HG03066 (cell line): ENCODE measurements at regions not wholly inside any gene's neighbourhood (a gene's known extent, or its start where the extent isn't known, plus 50 kb on each side); places are given as distances from the start of the nearest gene placed in this dataset.

ENCODE experiments used
- ATAC-seq: cut with Tn5 transposase; IDR thresholded peaks from one replicate; pipeline ENCODE4 v1.9.1; 2021; ENCODE audit warnings: low read depth; ENCODE audit not compliant: unreplicated experiment

DNA sequence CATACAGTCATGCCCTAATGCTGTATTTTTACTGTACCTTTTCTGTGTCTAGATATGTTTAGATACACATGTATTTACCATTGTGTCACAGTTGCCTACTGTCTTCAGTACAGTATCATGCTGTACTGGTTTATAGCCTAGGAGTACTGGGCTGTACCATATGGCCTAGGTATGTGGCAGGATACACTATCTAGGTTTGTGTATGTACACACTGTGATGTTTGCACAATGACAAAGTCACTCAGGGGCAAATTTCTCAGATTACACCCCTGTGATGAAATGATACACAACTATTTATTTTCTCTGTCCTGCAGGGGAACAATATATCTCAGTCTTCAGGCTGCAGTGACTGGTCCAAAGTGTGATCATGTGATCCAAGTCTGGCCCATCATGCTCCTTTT, 1076.1 kb downstream of the VRK1 start:
- ATAC-seq: no peak

DNA sequence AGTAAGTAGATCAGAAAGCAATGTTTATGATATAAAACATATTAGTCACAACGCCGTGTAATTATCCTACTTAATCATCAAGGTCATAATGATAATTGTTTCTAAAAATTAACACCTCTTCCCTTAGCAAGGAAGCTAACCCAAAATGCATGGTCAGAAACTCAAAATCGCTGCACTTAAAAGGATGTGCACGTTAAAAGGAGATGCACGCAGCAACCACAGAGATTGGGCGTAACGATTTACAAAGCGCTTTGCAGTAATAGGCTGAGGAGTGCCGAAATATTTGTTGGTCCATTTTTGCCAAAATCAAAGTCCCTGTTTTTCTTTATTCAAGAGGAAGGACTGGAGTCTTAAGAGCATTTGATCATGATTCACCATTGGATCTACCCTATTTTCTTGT, 1077.2 kb downstream of the VRK1 start:
- no peak for ATAC-seq

DNA sequence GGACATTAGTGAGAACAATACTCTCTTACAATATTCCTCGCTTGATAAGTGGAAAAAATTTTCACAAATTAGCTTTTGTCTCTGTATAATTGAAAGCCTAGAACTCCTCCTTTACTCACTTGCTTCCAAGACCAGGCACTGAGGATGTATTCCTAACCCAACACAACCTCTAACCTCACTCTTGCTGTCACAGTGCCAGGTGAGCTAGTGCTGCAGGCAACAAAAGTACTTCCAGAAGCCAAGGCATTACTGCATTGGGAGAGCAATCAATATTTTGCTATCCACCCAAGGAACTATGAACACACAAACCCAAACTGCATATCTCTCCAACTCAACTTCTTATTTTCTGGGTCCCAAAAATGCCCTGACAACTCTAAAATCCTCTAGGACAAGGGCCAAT, 1081.0 kb downstream of the VRK1 start:
- no peak for ATAC-seq

DNA sequence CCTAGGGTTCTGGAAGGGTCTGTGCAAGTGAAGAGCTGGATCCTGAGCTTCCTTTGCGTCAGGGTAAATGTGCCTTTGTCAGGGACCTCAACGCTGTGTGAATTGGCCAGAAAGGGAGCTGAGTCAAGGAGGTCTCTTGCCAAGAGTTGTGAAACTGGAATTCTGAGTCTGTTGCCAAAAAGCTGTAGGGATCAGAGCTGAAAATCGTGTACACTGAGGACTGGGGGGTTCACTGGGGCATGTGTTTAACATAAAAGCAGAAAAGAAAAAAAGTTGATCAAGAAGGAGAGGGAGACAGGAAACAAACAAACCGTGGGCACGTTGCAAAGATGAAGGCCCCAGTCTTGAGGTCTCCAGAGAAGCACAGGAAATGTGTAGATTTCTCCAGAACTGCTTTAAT, 1081.5 kb downstream of the VRK1 start:
- ATAC-seq: no peak

DNA sequence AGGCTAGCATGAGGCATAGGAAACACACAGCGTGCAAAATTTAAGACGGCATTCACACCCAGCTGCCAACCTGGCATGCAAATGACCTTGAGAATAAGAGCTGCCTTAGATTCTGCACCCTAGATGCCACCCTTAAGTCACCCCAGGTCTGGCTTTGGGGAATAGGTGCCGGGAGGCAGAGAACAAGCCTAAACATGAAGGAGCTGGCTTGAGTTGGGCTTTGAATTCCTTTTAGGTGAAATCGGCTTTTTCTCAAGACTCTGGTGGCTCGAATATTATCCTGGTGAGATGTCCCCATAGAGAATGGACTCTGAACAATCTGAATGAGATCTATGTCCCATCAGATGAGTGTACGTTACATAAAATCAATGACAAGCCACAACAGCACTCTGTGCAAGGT, 1090.5 kb downstream of the VRK1 start:
- no peak for ATAC-seq

DNA sequence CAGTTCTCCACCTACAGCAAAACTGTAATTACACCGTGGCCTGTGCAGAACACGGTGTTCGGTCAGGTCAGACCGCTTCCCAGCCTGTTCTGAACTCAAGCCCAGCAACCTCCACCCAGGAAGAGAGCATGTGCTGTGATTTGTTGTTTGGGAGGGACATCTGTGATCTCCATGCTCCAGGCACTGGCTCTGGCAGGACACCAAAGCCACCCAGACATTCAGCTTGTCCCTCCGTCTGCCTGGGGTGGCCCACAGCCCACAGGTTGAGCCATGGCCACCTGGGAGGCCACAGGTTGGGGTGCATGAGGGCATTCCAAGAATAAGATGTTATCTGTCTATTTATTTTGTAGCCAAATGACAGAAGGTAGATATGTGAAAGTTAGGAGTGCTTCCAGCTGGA, 1091.1 kb downstream of the VRK1 start:
- no peak for ATAC-seq

DNA sequence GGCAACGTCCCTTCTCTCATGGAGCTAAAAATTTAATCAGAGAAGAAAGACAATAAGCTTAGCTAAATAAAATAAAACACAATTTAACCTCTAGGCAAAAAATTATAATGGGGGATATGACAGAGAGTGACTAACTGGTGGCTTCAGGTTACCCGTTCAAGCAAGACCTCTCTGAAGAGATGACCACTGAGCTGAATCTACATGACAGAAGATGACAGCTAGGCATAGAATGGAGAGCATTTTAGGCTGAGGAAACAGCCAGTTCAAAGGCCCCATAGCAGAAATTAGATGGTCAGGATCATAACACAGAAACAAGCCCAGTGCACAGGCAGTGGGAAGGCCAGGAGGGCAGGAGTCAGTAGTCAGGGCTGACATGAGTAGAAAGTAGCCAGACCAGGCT, 1094.3 kb downstream of the VRK1 start:
- no peak for ATAC-seq

DNA sequence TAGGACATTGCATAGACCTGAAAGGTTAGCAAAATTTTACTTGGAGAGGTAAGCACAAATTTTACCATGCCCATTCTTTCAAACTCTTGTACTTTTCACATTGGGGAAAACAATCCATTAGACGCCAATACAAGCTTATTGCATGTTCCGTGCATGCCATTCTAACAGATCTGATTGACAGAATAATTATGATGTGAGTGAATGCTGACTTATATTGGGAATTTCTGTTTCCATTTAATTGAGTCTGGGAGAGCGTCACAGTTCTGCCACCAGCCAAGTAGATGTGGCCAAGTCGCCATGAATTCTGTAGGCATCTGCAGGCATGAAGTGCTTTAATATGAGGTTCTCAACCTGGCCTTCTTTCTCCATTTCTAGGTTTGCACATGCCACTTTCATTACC, 1097.4 kb downstream of the VRK1 start:
- ATAC-seq: no peak

DNA sequence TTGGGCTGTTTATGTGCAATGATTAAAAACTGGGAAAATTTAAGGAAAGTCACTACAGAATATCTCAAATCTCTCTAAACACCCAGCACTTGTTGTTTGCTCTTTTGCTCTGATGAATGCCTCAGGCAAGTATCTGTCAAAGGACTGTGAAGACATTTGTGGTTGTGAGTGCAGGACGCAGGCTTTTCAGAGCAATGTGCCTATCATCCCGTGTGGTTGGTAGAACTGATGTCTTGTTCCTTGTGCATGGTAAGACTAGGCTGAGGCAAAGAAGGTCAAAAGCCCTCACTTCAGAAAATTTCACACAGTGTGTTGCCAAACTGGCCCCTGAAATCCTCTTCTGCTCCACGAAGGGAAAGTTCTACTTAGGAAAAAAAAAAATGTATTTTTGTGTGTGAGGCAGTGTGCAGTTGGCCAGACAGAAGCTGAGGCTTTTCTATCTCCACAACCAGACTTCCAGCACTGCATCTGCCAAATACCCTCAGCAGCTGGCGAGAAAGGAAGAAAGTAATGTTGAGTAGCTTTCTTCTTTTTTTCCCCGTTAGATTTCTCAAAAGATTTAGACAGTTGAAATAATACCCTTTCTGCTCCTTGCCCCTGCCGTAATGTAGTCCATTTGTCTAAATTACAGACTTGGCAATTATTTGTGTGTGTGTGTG, 1103.1 kb downstream of the VRK1 start:
- no peak for ATAC-seq

DNA sequence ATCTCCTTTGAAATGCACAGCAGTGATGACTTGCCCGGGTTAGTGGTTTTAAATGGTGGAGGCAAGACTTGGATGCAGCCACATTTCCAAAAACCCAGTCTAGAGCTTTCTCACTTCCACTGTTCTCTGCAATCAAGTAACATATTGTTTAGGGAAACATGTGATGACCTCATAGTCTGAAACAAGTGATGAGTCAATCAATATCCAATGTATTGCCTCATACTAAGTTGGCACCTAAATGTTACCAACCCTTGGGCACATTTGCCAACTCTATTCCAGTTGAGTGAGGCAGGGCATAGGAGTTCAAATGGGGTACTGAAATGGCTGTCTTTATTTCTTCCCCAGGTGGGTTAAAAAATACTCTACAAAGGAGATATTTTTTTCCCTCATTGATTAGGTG, 1105.4 kb downstream of the VRK1 start:
- ATAC-seq: no peak

DNA sequence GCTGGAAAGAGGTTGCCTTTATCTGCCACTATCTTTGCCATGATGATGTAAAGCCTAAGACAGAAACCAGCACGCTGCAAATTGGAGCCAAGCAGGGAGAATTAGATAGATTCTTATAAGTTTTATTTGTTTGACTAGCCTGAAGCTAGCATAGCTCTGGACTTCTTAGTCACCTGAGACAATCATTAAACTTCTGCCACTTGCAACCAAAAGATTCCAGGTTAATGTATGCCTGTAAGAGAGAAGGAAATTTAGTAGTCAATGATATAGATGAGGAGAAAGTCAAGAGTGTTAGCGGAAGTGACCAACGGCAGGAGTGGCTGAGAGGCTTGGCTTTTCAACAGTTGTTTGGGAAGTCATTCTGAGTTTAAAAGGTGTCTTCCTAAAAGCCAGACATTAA, 1106.6 kb downstream of the VRK1 start:
- ATAC-seq: no peak

DNA sequence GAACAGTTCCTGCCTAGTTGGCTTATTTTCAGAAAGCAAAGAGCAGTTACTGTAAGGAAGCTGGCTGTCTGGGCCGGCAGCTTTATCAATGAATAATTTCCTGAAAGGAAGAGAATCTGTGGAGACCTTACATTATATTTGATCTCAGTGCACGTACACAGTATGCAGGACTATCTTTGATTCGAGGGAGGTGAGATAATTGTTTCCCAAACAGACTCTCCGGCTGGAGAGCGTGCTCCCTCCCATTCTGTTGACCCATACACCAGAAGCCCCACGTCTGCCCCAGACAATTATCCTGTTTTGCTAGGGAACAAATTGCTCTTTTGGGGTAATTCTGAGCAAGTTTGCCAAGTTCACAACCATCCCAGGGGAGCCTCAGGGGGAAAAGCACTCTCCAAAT, 1115.0 kb downstream of the VRK1 start:
- ATAC-seq: no peak

DNA sequence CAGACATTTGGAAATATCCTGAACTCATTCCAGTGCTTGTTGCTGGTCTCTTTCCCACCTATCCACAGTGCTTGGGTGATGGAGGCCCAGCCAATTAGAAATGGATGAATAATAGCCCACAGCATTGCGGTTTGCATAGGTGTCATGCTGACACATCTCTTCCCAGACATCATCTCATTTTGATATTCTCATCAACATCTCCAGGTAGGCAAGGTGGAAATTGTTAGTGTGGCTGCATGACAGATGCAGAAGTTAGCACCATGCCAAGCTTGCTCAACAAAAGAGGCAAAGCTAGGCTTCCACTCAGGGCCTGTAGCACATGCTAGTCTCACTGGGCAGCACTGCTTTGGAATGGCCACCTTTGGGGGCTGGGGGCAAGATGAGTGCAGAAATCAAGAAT, 1118.9 kb downstream of the VRK1 start:
- ATAC-seq: no peak

DNA sequence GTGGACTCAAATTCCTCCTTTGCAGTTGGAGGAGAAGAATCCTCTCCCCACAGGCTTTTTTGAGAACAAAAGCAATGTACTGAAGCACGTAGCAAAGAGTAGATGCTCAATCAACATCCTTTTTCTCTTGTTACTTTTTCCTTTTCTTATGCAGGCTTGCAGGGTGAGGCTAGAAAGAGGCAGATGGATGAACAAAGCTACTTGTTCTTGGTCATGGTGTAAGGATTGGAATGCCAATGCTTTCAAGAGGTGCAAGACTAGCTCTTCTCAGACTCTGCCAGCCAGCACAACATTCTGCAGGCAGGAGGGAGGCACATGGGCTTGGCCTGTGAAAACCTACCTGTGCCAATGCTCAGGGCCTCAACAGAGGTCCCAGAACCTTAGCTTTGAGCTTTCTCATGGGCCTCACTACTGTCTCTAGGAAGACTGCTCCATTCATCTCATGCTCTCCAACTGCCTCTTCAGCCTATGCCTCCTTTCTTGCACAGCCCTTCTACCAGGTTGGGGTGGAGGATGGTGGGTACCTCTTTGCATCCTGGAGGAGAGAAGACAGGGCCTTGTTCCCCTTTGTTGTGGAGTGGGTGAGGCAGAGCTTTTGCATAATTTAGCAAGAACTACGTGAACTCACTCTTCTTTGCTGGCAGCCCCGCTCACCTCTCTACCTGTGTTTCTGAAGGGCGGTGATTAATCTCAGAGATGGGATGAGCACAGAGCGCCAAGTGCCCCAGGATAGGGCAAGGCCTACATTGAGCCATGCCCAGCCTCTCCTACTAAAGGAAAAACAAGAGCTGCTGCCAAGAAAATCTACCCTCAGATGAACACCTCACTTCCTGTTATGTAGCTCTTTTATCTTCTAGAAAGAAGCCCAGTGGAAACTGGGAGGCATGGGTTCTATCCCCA, 1119.7 kb downstream of the VRK1 start:
- no peak for ATAC-seq

DNA sequence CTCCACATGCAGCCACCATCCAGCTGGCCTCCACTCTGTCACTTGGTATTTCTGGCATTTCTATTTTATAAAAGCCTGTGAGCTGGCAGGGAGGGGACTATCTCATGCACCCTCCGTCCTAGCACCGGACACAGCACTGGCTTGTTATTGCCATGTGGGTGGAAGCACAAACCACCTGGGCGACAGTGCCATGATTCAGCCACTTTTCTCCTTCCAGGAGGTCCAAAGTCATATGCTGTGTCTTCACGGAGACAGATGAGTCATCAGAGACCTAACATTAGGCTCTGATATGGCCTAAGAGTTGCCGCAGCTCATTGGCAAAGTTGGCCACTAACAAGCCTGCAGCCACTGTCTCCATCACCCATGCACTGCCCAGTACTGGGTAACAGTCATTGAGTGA, 1123.0 kb downstream of the VRK1 start:
- ATAC-seq: no peak

DNA sequence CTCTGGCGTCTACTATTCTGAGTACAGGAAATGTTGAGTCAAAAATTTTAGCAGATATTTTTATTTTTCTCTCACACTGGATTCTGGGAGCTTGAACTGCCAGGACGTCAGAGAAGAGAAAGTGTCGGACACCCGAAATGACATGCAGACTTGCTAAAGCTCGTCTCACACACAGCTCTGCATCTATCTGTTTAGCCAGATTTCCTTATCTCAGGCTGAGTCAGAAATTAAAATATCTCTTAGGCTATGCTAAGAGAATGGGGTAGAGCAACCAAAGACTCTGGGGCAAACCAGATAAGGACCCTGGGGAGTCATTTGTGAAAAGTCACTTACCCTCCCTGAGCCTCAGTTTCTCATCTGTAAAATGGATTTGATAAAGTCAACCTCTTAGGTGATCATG, 1124.1 kb downstream of the VRK1 start:
- no peak for ATAC-seq

DNA sequence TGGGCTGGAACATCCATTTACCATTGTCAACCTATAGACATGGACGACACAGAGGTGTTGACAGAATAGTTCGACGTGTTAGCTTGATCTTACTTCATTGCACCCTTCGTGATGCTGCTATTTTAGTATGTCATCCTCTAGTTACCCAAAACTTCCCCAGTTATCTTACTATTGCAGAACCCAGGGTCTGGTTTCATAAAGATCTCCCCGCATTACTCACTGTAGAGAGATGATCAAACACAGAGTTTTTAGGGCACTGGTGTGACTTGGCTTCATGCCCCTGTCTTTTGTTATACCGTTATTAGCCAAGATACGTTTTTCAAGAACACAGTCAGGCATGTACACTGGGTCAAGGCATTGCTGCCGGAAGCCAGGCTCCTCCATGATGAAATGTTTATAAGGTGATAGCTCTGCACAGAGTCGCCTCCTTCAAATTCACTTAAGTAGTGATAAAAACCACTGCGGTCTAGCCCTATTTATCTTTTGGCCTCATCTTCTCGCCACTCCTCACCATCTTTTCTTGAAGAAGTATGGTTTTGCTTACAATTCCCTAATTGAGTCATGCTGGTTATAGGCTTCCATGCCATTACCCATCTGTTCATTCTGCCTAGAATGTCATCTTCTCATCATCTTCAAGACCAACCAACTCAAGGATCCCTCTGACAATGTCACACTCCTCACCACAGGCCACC, 1127.9 kb downstream of the VRK1 start:
- no peak for ATAC-seq

DNA sequence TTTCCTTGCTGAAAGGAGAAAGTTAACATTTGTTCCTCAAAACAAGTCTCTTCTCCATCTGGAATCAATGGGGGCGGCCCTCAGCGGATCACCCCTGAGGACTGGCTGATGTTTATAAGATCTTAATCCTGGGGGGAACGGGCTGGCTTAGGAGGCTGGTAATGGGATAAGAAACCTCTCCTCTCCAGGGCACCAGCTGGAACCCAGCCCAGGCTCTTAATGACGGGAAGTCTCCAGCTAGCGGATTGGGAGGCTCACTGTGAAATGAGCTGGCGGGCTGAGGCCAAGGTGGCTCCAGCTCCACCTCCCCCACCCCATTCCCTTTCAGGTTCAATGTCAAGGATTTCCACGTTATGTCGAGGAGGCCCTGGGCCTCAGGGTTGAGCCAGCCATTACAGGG, 1133.0 kb downstream of the VRK1 start:
- ATAC-seq: no peak

DNA sequence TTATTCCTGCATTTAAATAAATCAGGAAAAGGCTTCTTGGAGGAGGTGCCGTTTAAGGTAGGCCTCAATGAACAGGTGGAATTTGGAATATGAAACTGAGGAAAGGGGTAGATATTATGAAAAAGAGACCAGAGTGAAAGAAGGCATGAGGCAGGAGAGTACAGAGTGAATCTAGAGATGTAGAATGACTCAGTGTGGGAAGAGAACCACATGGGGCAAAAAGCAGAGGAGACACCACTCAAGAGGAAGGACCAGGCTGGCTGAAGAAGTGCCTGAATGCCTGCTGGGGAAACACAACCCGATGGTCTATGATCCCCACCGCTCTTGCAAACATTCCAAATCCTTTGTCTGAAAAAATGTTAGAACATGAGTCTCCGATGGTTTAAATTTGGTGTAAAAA, 1134.1 kb downstream of the VRK1 start:
- ATAC-seq: no peak

DNA sequence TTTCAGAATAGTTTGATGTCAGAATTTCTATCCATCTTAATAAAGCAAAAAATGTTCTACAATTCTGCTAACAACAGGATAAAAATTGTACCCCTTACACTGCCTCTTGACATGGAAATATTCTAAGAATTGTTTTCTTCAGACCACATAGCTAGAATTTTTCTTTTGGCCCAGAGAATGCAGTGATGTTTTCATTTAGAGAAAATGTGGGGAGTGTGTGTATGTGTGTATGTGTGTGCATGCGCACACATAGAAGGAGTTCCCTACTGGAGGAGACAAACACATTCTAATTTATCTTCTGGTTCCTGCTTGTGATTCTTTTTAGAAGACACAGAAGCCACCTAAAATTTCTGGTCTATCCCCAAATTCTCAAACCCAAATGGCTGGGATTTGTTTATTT, 1145.7 kb downstream of the VRK1 start:
- ATAC-seq: no peak

DNA sequence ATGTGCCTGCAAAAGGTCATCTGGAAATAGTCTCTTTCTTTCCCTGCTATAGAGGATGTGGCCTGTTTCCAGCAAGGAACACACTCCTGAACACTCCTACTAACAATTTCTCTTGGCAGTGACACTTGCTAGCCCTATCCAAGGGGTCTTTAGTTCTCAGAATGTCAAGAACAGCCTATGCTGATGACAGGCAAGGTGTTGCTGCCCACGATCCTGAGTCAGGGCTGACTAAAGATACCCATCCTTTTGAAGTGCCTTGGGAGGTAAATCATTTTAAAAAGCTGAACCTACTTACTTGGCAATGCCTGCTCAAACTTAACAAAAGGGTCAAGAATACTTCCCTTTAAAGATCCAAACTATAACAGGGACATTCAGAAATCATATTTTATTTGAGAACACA, 1146.4 kb downstream of the VRK1 start:
- no peak for ATAC-seq

DNA sequence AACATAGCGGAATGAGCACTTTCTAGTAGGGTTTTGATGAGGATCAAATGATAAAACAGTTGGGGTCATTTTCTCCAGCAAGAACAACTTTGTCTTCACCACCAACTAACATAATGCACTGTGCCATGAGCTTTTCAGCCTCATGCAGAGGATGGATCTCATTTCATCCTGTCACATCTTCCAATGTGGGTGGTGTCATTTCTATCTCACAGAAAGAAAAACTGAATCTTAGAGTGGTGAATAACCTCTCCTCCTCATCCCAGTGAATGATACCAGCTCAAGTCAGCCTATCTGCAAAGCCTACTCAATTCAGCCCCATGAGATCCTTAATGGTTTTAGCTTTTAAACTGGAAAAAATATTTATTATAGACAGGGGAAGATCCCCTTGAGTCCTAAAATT, 1147.2 kb downstream of the VRK1 start:
- ATAC-seq: no peak
